Ovary (tissue), 3 donors: ENCODE measurements at regions not wholly inside any gene's neighbourhood (a gene's known extent, or its start where the extent isn't known, plus 50 kb on each side); places are given as distances from the start of the nearest gene placed in this dataset.

Source experiments
- EP300 ChIP-seq: sonication (generic); formaldehyde crosslinking; IDR thresholded peaks from one replicate; pipeline ENCODE4 v1.6.1; 2017; ENCODE audit warnings: antibody characterized with exemption
- TF ChIP-seq, protein P1 (sequence below), 3 donors: fragments of 450-650 bp in 2 of 3; fragments of 200-600 bp in 1 of 3; IDR thresholded peaks; one replicate each; pipeline versions ENCODE4 v1.5.1 to v1.8.0; 2016 to 2022; ENCODE audit warnings: antibody characterized with exemption in 3 of 3, mild to moderate bottlenecking in 1 of 3
- donor health status: DM: no; HTN: no; CAD: no.

DNA sequence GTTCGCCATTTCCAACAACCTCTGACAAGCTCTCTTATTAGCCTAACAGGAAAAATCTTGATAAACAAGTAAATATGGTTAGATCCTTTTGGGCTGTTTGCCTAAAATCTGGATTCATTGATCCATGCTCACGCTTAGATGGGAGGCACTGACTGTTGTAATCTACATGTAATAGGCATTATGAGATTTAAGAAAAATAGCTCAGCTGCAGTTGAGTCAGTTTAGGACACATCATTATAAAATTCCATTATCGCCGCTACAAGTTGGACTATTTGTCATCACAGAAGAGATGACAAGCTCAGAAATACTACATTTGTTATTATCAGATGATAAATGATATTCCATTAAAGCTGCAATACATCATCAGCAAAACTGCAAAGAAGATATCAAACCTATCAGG lies 524.0 kb downstream of the TOX3 start:
- TF ChIP-seq, protein P1, sequence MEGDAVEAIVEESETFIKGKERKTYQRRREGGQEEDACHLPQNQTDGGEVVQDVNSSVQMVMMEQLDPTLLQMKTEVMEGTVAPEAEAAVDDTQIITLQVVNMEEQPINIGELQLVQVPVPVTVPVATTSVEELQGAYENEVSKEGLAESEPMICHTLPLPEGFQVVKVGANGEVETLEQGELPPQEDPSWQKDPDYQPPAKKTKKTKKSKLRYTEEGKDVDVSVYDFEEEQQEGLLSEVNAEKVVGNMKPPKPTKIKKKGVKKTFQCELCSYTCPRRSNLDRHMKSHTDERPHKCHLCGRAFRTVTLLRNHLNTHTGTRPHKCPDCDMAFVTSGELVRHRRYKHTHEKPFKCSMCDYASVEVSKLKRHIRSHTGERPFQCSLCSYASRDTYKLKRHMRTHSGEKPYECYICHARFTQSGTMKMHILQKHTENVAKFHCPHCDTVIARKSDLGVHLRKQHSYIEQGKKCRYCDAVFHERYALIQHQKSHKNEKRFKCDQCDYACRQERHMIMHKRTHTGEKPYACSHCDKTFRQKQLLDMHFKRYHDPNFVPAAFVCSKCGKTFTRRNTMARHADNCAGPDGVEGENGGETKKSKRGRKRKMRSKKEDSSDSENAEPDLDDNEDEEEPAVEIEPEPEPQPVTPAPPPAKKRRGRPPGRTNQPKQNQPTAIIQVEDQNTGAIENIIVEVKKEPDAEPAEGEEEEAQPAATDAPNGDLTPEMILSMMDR (IDR thresholded peaks at IDR 0.05), result no peak
- TF ChIP-seq EP300, result no peak
